GM23338 (cell line): ENCODE measurements at regions not wholly inside any gene's neighbourhood (a gene's known extent, or its start where the extent isn't known, plus 50 kb on each side); places are given as distances from the start of the nearest gene placed in this dataset.

Experiments used
- ATAC-seq: fragments of 200-7000 bp; cut with Tn5 transposase; 3 replicates; pipeline ENCODE4 v1.9.1; 2020
- DNase-seq: peaks from one replicate; pipeline ENCODE4 v3.0.0-alpha.2; 2015; ENCODE audit warnings: low spot score
- H2AFZ ChIP-seq: fragments of 200-600 bp; sonication (generic); 2 replicates; pipeline ENCODE4 v1.8.0; 2016; ENCODE audit warnings: antibody characterized with exemption, mild to moderate bottlenecking, moderate library complexity
- H3F3A ChIP-seq: fragments of 200-600 bp; sonication (generic); replicated peaks from 2 replicates; pipeline ENCODE4 v1.8.0; 2017; ENCODE audit warnings: antibody characterized with exemption, mixed run types, low read depth
- H3K27ac ChIP-seq: fragments of 200-600 bp; sonication (generic); 2 replicates; pipeline ENCODE4 v1.6.1; 2016; ENCODE audit warnings: low read depth
- H3K27me3 ChIP-seq: fragments of 200-600 bp; sonication (generic); 2 replicates; pipeline ENCODE4 v1.8.0; 2016; ENCODE audit warnings: mild to moderate bottlenecking, mixed run types, moderate library complexity; ENCODE audit not compliant: insufficient read depth
- H3K36me3 ChIP-seq: fragments of 200-600 bp; sonication (generic); 2 replicates; pipeline ENCODE4 v1.8.0; 2016; ENCODE audit warnings: mild to moderate bottlenecking; ENCODE audit not compliant: insufficient read depth
- H3K4me1 ChIP-seq: fragments of 200-600 bp; sonication (generic); 2 replicates; pipeline ENCODE4 v1.8.0; 2016; ENCODE audit warnings: mild to moderate bottlenecking, moderate library complexity; ENCODE audit not compliant: insufficient read depth
- H3K4me2 ChIP-seq: fragments of 200-600 bp; sonication (generic); 2 replicates; pipeline ENCODE4 v1.7.1; 2017; ENCODE audit warnings: mixed run types
- H3K4me3 ChIP-seq: fragments of 200-600 bp; sonication (generic); 2 replicates; pipeline ENCODE4 v1.6.1; 2016; ENCODE audit warnings: mixed run types
- H3K79me2 ChIP-seq: fragments of 200-600 bp; sonication (generic); replicated peaks from 2 replicates; pipeline ENCODE4 v1.8.0; 2017; ENCODE audit warnings: mild to moderate bottlenecking; ENCODE audit not compliant: insufficient read depth
- H3K9me2 ChIP-seq: fragments of 200-600 bp; sonication (generic); 2 replicates; pipeline ENCODE4 v1.8.0; 2017; ENCODE audit not compliant: insufficient read depth
- H4K20me1 ChIP-seq: fragments of 200-600 bp; sonication (generic); replicated peaks from 2 replicates; pipeline ENCODE4 v1.8.0; 2017; ENCODE audit warnings: mild to moderate bottlenecking; ENCODE audit not compliant: insufficient read depth
- H3K27ac Mint-ChIP-seq: 2 replicates; pipeline ENCODE4 v1.8.0; 2020; ENCODE audit warnings: inconsistent platforms, mild to moderate bottlenecking, moderate library complexity, mixed read lengths
- H3K27me3 Mint-ChIP-seq: 3 replicates; pipeline ENCODE4 v1.8.0; 2022; ENCODE audit warnings: low read depth, mild to moderate bottlenecking, moderate library complexity, mixed read lengths, inconsistent platforms; ENCODE audit not compliant: insufficient read depth, poor library complexity
- H3K36me3 Mint-ChIP-seq: 3 replicates; pipeline ENCODE4 v1.8.0; 2021; ENCODE audit warnings: low read depth, mild to moderate bottlenecking, inconsistent platforms, moderate library complexity, mixed read lengths
- H3K4me1 Mint-ChIP-seq: 3 replicates; pipeline ENCODE4 v1.8.0; 2020; ENCODE audit warnings: mild to moderate bottlenecking, inconsistent platforms, mixed read lengths
- H3K4me3 Mint-ChIP-seq: 3 replicates; pipeline ENCODE4 v1.8.0; 2021; ENCODE audit warnings: moderate library complexity, mild to moderate bottlenecking, inconsistent platforms, mixed read lengths
- H3K9me3 Mint-ChIP-seq: 3 replicates; pipeline ENCODE4 v1.8.0; 2020; ENCODE audit warnings: moderate library complexity, mild to moderate bottlenecking, inconsistent platforms, mixed read lengths
- EZH2 ChIP-seq: fragments of 200-600 bp; sonication (generic); IDR thresholded peaks from one replicate; pipeline ENCODE4 v1.8.0; 2017; ENCODE audit warnings: antibody characterized with exemption, mild to moderate bottlenecking, low read depth; ENCODE audit not compliant: unreplicated experiment
- EZH2phosphoT487 ChIP-seq: fragments of 200-600 bp; sonication (generic); IDR thresholded peaks from one replicate; pipeline ENCODE4 v1.8.1; 2018; ENCODE audit warnings: antibody characterized with exemption; ENCODE audit not compliant: unreplicated experiment
- NANOG ChIP-seq: IDR thresholded peaks from 2 replicates; pipeline ENCODE4 v1.6.1; 2016; ENCODE audit warnings: antibody characterized with exemption, borderline replicate concordance
- POLR2AphosphoS5 ChIP-seq: IDR thresholded peaks from 2 replicates; pipeline ENCODE4 v1.6.1; 2016; ENCODE audit warnings: antibody characterized with exemption, low read depth
- ZNF114 ChIP-seq: fragments of 250-450 bp; sonication (Bioruptor Pico); IDR thresholded peaks from 2 replicates; pipeline ENCODE4 v1.5.0; 2020; ENCODE audit warnings: mild to moderate bottlenecking, moderate library complexity
- ZNF331 ChIP-seq: fragments of 250-450 bp; sonication (Bioruptor Pico); IDR thresholded peaks from 2 replicates; pipeline ENCODE4 v1.5.0; 2020; ENCODE audit warnings: low read depth, mild to moderate bottlenecking, moderate library complexity
- TF ChIP-seq, protein P1 (sequence below): fragments of 250-450 bp; sonication (Bioruptor Pico); IDR thresholded peaks from 2 replicates; pipeline ENCODE4 v1.5.0; 2020; ENCODE audit warnings: mild to moderate bottlenecking, moderate library complexity
- TF ChIP-seq, protein P2 (sequence below): IDR thresholded peaks from 2 replicates; pipeline ENCODE4 v1.6.1; 2016; ENCODE audit warnings: antibody characterized with exemption
- TF ChIP-seq, protein P3 (sequence below): IDR thresholded peaks from one replicate; pipeline ENCODE4 v1.6.1; 2018; ENCODE audit warnings: antibody characterized with exemption; ENCODE audit not compliant: unreplicated experiment

DNA sequence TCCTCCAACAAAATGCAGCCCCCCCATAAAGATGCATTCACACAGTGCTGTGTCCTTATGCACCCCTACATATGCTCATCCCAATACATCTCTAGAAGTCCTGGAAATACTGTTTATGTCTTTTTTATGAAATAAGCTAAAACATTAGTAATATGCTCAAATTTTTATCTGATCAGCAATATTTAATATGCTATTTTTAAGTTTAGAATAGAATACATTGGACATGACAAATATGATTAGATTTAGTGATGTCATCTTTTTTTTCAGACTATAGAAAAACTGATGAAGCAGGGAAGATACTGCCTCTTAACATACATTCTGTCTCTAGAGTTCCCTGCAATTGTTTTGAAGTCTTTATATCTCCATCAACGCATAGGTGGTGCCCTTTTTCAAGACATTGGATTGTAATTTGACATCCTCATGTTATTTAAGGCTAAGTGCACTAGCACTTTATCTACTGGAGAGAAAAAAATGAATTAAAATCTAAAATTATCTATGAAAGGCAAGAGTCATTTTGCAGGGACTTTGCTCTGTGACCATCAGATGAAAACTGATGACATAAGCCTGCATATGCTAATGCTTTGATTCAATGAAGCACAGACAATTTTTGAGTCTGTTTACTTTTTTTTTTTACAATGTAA lies 395.3 kb downstream of the LPIN1 start (continued):
- TF ChIP-seq, protein P1, sequence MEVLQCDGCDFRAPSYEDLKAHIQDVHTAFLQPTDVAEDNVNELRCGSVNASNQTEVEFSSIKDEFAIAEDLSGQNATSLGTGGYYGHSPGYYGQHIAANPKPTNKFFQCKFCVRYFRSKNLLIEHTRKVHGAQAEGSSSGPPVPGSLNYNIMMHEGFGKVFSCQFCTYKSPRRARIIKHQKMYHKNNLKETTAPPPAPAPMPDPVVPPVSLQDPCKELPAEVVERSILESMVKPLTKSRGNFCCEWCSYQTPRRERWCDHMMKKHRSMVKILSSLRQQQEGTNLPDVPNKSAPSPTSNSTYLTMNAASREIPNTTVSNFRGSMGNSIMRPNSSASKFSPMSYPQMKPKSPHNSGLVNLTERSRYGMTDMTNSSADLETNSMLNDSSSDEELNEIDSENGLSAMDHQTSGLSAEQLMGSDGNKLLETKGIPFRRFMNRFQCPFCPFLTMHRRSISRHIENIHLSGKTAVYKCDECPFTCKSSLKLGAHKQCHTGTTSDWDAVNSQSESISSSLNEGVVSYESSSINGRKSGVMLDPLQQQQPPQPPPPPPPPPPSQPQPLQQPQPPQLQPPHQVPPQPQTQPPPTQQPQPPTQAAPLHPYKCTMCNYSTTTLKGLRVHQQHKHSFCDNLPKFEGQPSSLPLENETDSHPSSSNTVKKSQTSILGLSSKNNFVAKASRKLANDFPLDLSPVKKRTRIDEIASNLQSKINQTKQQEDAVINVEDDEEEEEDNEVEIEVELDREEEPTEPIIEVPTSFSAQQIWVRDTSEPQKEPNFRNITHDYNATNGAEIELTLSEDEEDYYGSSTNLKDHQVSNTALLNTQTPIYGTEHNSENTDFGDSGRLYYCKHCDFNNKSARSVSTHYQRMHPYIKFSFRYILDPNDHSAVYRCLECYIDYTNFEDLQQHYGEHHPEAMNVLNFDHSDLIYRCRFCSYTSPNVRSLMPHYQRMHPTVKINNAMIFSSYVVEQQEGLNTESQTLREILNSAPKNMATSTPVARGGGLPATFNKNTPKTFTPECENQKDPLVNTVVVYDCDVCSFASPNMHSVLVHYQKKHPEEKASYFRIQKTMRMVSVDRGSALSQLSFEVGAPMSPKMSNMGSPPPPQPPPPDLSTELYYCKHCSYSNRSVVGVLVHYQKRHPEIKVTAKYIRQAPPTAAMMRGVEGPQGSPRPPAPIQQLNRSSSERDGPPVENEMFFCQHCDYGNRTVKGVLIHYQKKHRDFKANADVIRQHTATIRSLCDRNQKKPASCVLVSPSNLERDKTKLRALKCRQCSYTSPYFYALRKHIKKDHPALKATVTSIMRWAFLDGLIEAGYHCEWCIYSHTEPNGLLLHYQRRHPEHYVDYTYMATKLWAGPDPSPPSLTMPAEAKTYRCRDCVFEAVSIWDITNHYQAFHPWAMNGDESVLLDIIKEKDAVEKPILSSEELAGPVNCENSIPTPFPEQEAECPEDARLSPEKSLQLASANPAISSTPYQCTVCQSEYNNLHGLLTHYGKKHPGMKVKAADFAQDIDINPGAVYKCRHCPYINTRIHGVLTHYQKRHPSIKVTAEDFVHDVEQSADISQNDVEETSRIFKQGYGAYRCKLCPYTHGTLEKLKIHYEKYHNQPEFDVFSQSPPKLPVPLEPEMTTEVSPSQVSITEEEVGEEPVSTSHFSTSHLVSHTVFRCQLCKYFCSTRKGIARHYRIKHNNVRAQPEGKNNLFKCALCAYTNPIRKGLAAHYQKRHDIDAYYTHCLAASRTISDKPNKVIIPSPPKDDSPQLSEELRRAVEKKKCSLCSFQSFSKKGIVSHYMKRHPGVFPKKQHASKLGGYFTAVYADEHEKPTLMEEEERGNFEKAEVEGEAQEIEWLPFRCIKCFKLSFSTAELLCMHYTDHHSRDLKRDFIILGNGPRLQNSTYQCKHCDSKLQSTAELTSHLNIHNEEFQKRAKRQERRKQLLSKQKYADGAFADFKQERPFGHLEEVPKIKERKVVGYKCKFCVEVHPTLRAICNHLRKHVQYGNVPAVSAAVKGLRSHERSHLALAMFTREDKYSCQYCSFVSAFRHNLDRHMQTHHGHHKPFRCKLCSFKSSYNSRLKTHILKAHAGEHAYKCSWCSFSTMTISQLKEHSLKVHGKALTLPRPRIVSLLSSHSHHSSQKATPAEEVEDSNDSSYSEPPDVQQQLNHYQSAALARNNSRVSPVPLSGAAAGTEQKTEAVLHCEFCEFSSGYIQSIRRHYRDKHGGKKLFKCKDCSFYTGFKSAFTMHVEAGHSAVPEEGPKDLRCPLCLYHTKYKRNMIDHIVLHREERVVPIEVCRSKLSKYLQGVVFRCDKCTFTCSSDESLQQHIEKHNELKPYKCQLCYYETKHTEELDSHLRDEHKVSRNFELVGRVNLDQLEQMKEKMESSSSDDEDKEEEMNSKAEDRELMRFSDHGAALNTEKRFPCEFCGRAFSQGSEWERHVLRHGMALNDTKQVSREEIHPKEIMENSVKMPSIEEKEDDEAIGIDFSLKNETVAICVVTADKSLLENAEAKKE (CRISPR knock-in tag) = no peak

DNA sequence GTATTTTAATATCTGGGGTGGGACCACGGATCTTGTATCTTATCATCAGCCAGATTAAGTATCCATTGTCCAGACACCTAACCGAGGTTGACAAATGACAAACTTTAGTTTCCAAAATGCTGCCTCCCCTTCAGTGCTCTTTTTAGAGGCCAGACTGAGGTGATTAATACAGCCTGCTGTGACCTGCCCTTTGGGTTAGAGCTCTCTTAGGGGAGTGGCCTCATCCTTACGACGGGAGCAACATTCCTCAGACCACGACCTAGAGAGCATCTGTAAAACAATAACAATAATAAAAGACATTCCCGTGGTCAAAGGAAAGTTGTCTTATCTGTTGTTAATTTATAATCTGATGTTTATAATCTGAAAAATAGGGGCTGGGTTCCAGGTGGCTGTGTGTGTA lies 405.3 kb downstream of the LPIN1 start:
- H2AFZ ChIP-seq = no peak overlapping the region
- no peaks in the 10 kb centered on the region for H3K27me3 ChIP-seq
- no peaks in the 10 kb centered on the region for H3F3A ChIP-seq
- H3K4me3 Mint-ChIP-seq = no peak overlapping the region
- no peaks in the 10 kb centered on the region for H3K79me2 ChIP-seq
- 0 out of 2 replicates have a peak, but pooled peaks cover 3% of the 10 kb centered on the region for H3K9me2 ChIP-seq
- no peak overlapping the region for H3K4me3 ChIP-seq
- peak; percentile 68 for ATAC-seq
- no peaks in the 10 kb centered on the region for H3K9me3 Mint-ChIP-seq
- peaks cover 34% of the 10 kb centered on the region for H3K4me1 Mint-ChIP-seq
- H3K27ac ChIP-seq = no peak overlapping the region
- H3K4me1 ChIP-seq = peaks cover 8% of the 10 kb centered on the region
- H3K27me3 Mint-ChIP-seq = peaks cover 8% of the 10 kb centered on the region
- DNase-seq = peak; percentile 39
- no peaks in the 10 kb centered on the region for H4K20me1 ChIP-seq
- no peak overlapping the region for H3K4me2 ChIP-seq
- no peak overlapping the region for H3K27ac Mint-ChIP-seq
- no peaks in the 10 kb centered on the region for H3K36me3 Mint-ChIP-seq
- no peaks in the 10 kb centered on the region for H3K36me3 ChIP-seq
- TF ChIP-seq ZNF114 (no peak), ZNF331 (no peak), NANOG (no peak), EZH2phosphoT487 (no peak), EZH2 (no peak), POLR2AphosphoS5 (no peak)
- TF ChIP-seq, protein P2, sequence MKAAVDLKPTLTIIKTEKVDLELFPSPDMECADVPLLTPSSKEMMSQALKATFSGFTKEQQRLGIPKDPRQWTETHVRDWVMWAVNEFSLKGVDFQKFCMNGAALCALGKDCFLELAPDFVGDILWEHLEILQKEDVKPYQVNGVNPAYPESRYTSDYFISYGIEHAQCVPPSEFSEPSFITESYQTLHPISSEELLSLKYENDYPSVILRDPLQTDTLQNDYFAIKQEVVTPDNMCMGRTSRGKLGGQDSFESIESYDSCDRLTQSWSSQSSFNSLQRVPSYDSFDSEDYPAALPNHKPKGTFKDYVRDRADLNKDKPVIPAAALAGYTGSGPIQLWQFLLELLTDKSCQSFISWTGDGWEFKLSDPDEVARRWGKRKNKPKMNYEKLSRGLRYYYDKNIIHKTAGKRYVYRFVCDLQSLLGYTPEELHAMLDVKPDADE = no peak
- TF ChIP-seq, protein P3, sequence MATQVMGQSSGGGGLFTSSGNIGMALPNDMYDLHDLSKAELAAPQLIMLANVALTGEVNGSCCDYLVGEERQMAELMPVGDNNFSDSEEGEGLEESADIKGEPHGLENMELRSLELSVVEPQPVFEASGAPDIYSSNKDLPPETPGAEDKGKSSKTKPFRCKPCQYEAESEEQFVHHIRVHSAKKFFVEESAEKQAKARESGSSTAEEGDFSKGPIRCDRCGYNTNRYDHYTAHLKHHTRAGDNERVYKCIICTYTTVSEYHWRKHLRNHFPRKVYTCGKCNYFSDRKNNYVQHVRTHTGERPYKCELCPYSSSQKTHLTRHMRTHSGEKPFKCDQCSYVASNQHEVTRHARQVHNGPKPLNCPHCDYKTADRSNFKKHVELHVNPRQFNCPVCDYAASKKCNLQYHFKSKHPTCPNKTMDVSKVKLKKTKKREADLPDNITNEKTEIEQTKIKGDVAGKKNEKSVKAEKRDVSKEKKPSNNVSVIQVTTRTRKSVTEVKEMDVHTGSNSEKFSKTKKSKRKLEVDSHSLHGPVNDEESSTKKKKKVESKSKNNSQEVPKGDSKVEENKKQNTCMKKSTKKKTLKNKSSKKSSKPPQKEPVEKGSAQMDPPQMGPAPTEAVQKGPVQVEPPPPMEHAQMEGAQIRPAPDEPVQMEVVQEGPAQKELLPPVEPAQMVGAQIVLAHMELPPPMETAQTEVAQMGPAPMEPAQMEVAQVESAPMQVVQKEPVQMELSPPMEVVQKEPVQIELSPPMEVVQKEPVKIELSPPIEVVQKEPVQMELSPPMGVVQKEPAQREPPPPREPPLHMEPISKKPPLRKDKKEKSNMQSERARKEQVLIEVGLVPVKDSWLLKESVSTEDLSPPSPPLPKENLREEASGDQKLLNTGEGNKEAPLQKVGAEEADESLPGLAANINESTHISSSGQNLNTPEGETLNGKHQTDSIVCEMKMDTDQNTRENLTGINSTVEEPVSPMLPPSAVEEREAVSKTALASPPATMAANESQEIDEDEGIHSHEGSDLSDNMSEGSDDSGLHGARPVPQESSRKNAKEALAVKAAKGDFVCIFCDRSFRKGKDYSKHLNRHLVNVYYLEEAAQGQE = no peak
